Gastroesophageal sphincter (tissue), 3 donors: ENCODE measurements at regions not wholly inside any gene's neighbourhood (a gene's known extent, or its start where the extent isn't known, plus 50 kb on each side); places are given as distances from the start of the nearest gene placed in this dataset.

ENCODE experiments used
- EP300 ChIP-seq: sonication (generic); formaldehyde crosslinking; IDR thresholded peaks from one replicate; pipeline ENCODE4 v1.6.1; 2017; ENCODE audit warnings: antibody characterized with exemption, mild to moderate bottlenecking
- POLR2A ChIP-seq, 2 donors: fragments of 450-650 bp; IDR thresholded peaks; one replicate each; pipeline ENCODE4 v1.6.1; 2017; ENCODE audit warnings: antibody characterized with exemption in 2 of 2, mild to moderate bottlenecking in 2 of 2, moderate library complexity in 1 of 2
- TF ChIP-seq, protein P1 (sequence below), 4 experiments: fragments of 200-600 bp in 2 of 4; fragments of 450-650 bp in 2 of 4; sonication (generic) in 1 of 4; IDR thresholded peaks; one replicate each; pipeline ENCODE4 v1.5.1; 2017 to 2019; ENCODE audit warnings: antibody characterized with exemption in 4 of 4, mild to moderate bottlenecking in 2 of 4, moderate library complexity in 2 of 4

DNA sequence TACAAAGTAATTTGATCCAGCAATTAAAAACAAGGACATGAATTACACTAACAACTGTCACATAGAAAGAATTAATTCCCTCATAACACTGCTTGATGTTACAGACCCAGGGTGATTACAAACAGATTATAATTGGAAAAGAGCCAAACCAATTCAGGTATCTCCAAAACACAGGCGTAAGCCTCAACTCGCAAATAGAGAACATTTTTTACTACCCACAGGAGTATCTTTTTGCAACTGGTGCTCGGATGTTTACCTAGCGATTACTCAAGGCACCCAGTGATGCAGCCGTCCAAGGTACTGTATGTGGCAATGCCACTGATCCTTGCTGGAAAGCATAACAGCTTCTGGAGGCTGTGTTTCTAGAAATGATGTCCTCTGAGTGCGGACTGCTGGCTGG, 386.1 kb upstream of the KIF2A start:
- TF ChIP-seq, protein P1, sequence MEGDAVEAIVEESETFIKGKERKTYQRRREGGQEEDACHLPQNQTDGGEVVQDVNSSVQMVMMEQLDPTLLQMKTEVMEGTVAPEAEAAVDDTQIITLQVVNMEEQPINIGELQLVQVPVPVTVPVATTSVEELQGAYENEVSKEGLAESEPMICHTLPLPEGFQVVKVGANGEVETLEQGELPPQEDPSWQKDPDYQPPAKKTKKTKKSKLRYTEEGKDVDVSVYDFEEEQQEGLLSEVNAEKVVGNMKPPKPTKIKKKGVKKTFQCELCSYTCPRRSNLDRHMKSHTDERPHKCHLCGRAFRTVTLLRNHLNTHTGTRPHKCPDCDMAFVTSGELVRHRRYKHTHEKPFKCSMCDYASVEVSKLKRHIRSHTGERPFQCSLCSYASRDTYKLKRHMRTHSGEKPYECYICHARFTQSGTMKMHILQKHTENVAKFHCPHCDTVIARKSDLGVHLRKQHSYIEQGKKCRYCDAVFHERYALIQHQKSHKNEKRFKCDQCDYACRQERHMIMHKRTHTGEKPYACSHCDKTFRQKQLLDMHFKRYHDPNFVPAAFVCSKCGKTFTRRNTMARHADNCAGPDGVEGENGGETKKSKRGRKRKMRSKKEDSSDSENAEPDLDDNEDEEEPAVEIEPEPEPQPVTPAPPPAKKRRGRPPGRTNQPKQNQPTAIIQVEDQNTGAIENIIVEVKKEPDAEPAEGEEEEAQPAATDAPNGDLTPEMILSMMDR (IDR thresholded peaks at IDR 0.05) = no peak
- TF ChIP-seq POLR2A (IDR thresholded peaks at IDR 0.05) (no peak), EP300 (no peak)
